Neural cell (in vitro differentiated cells): ENCODE measurements at regions not wholly inside any gene's neighbourhood (a gene's known extent, or its start where the extent isn't known, plus 50 kb on each side); places are given as distances from the start of the nearest gene placed in this dataset.

Experiments
- H2AFZ ChIP-seq: fragments of 200-600, 300-800 bp; sonication (generic), shearing (Covaris generic); 2 replicates; pipeline ENCODE4 v1.6.0; 2014; ENCODE audit warnings: low read depth, mild to moderate bottlenecking, antibody characterized with exemption, low read length, moderate library complexity
- H3F3A ChIP-seq: fragments of 200-600 bp; shearing (Covaris generic); 2 replicates; pipeline ENCODE4 v1.6.1; 2016; ENCODE audit warnings: mild to moderate bottlenecking, moderate library complexity, mixed read lengths, antibody characterized with exemption, low read length; ENCODE audit not compliant: insufficient read depth, poor library complexity, severe bottlenecking
- H3K27ac ChIP-seq: fragments of 200-600, 300-800 bp; sonication (generic), shearing (Covaris generic); 2 replicates; pipeline ENCODE4 v1.5.1; 2014; ENCODE audit warnings: mild to moderate bottlenecking, low read length, moderate library complexity
- H3K27me3 ChIP-seq: fragments of 300-800, 200-600 bp; sonication (generic), shearing (Covaris generic); 2 replicates; pipeline ENCODE4 v1.6.0; 2014; ENCODE audit warnings: mild to moderate bottlenecking, low read depth, low read length, moderate library complexity; ENCODE audit not compliant: insufficient read depth
- H3K36me3 ChIP-seq: fragments of 300-800, 200-600 bp; sonication (generic), shearing (Covaris generic); 2 replicates; pipeline ENCODE4 v1.5.1; 2014; ENCODE audit warnings: mild to moderate bottlenecking, antibody characterized with exemption, low read length, moderate library complexity; ENCODE audit not compliant: insufficient read depth
- H3K4me2 ChIP-seq: fragments of 300-800, 200-600 bp; sonication (generic), shearing (Covaris generic); 2 replicates; pipeline ENCODE4 v1.6.0; 2014; ENCODE audit warnings: mild to moderate bottlenecking, low read length
- H3K4me3 ChIP-seq: fragments of 300-800, 200-600 bp; sonication (generic), shearing (Covaris generic); 2 replicates; pipeline ENCODE4 v1.5.1; 2014; ENCODE audit warnings: mild to moderate bottlenecking, low read length, moderate library complexity
- H3K79me2 ChIP-seq: fragments of 200-600 bp; shearing (Covaris generic); replicated peaks from 2 replicates; pipeline ENCODE4 v1.6.0; 2014; ENCODE audit warnings: mild to moderate bottlenecking, low read length, moderate library complexity; ENCODE audit not compliant: insufficient read depth
- H3K9ac ChIP-seq: fragments of 300-800, 200-600 bp; sonication (generic), shearing (Covaris generic); 2 replicates; pipeline ENCODE4 v1.6.1; 2016; ENCODE audit warnings: mild to moderate bottlenecking, low read length, mixed read lengths
- H3K9me2 ChIP-seq: fragments of 200-600 bp; shearing (Covaris generic); 2 replicates; pipeline ENCODE4 v1.6.1; 2016; ENCODE audit warnings: mild to moderate bottlenecking, low read length, mixed read lengths; ENCODE audit not compliant: insufficient read depth
- H3K9me3 ChIP-seq: fragments of 200-600, 300-800 bp; sonication (generic), shearing (Covaris generic); 2 replicates; pipeline ENCODE4 v1.6.1; 2016; ENCODE audit warnings: mild to moderate bottlenecking, mixed run types, low read length, moderate library complexity, mixed read lengths
- H4K20me1 ChIP-seq: fragments of 200-600 bp; shearing (Covaris generic); 2 replicates; pipeline ENCODE4 v1.6.1; 2016; ENCODE audit warnings: mild to moderate bottlenecking, mixed run types; ENCODE audit not compliant: insufficient read depth
- CTCF ChIP-seq: fragments of 450-650 bp; IDR thresholded peaks from 2 replicates; pipeline ENCODE4 v1.5.1; 2014; ENCODE audit warnings: antibody characterized with exemption, mild to moderate bottlenecking, moderate library complexity; ENCODE audit not compliant: poor library complexity, severe bottlenecking
- EP300 ChIP-seq: fragments of 450-650 bp; conservative IDR thresholded peaks from 2 replicates; pipeline ENCODE4 v1.6.1; 2014; ENCODE audit warnings: antibody characterized with exemption, mild to moderate bottlenecking, moderate library complexity; ENCODE audit not compliant: poor library complexity, severe bottlenecking
- EZH2 ChIP-seq: fragments of 200-600, 300-800 bp; shearing (Covaris generic), sonication (generic); IDR thresholded peaks from 2 replicates; pipeline ENCODE4 v1.6.1; 2014; ENCODE audit warnings: antibody characterized with exemption, low read length, borderline replicate concordance, mild to moderate bottlenecking; ENCODE audit not compliant: insufficient read depth, poor library complexity, severe bottlenecking
- MXI1 ChIP-seq: fragments of 450-650 bp; conservative IDR thresholded peaks from 2 replicates; pipeline ENCODE4 v1.6.1; 2014; ENCODE audit warnings: antibody characterized with exemption, mild to moderate bottlenecking; ENCODE audit not compliant: poor library complexity, severe bottlenecking
- POLR2AphosphoS5 ChIP-seq: IDR thresholded peaks from 2 replicates; pipeline ENCODE4 v1.6.1; 2012
- RAD21 ChIP-seq: fragments of 450-650 bp; conservative IDR thresholded peaks from 2 replicates; pipeline ENCODE4 v1.6.1; 2014; ENCODE audit warnings: antibody characterized with exemption, mild to moderate bottlenecking, moderate library complexity
- REST ChIP-seq: IDR thresholded peaks from 2 replicates; pipeline ENCODE4 v1.6.1; 2012; ENCODE audit warnings: borderline replicate concordance
- SMC3 ChIP-seq: fragments of 450-650 bp; conservative IDR thresholded peaks from 2 replicates; pipeline ENCODE4 v1.6.1; 2014; ENCODE audit warnings: antibody characterized with exemption, mild to moderate bottlenecking, moderate library complexity; ENCODE audit not compliant: poor library complexity
- TAF1 ChIP-seq: IDR thresholded peaks from 2 replicates; pipeline ENCODE4 v1.6.1; 2012; ENCODE audit warnings: low read depth

GRCh38 chr22:19622061-19622441 is 92.3 kb upstream of the SEPTIN5 start:
- Histone ChIP-seq H3F3A (no peaks in the 10 kb centered on the region), H3K27me3 (no peaks in the 10 kb centered on the region), H3K4me2 (no peak overlapping the region), H3K36me3 (no peaks in the 10 kb centered on the region), H3K9me2 (no peaks in the 10 kb centered on the region), H3K79me2 (no peaks in the 10 kb centered on the region), H3K27ac (no peak overlapping the region), H2AFZ (no peak overlapping the region), H3K9me3 (no peaks in the 10 kb centered on the region), H3K4me3 (no peak overlapping the region), H3K9ac (no peak overlapping the region), H4K20me1 (no peaks in the 10 kb centered on the region)
- TF ChIP-seq CTCF (no peak), RAD21 (no peak), EP300 (no peak), POLR2AphosphoS5 (no peak), EZH2 (no peak), REST (no peak), TAF1 (no peak), MXI1 (no peak), SMC3 (no peak)

GRCh38 chr22:19625331-19626041 is 88.8 kb upstream of the SEPTIN5 start:
- Histone ChIP-seq H3K9me3 (no peaks in the 10 kb centered on the region), H3K27me3 (no peaks in the 10 kb centered on the region), H3F3A (no peaks in the 10 kb centered on the region), H2AFZ (no peak overlapping the region), H3K4me3 (no peak overlapping the region), H3K9me2 (no peaks in the 10 kb centered on the region), H3K36me3 (no peaks in the 10 kb centered on the region), H3K4me2 (no peak overlapping the region), H3K79me2 (no peaks in the 10 kb centered on the region), H3K27ac (no peak overlapping the region), H3K9ac (no peak overlapping the region), H4K20me1 (no peaks in the 10 kb centered on the region)
- TF ChIP-seq RAD21 (no peak), REST (no peak), SMC3 (no peak), EZH2 (no peak), MXI1 (no peak), POLR2AphosphoS5 (no peak), EP300 (no peak), TAF1 (no peak), CTCF (no peak)
